ENCODE measurements at regions not wholly inside any gene's neighbourhood (a gene's known extent, or its start where the extent isn't known, plus 50 kb on each side); places are given as distances from the start of the nearest gene placed in this dataset.

GRCh38 chr10:121368347-121369025 is 229.8 kb downstream of the FGFR2 start:
- peak; percentile 6 for DNase-seq (ENCODE audit: low spot score)
- no peak overlapping the region for H3K27ac Mint-ChIP-seq
- no peak for ATAC-seq

More at GRCh38 chr10:121368347-121369025, 229.8 kb downstream of the FGFR2 start:
- Histone ChIP-seq H3K4me1 (ENCODE audit: insufficient read depth) (no peaks in the 10 kb centered on the region), H3F3A (replicated peaks; ENCODE audit: low read depth) (no peaks in the 10 kb centered on the region), H2AFZ (peak overlapping the region; percentile 63; the same call in 1 of the 2 replicates), H3K27ac (ENCODE audit: low read depth) (no peak overlapping the region), H3K4me3 (no peak overlapping the region), H3K9me2 (ENCODE audit: insufficient read depth) (no peaks in the 10 kb centered on the region), H3K79me2 (replicated peaks; ENCODE audit: insufficient read depth) (no peaks in the 10 kb centered on the region), H3K27me3 (ENCODE audit: insufficient read depth) (no peaks in the 10 kb centered on the region), H4K20me1 (replicated peaks; ENCODE audit: insufficient read depth) (no peaks in the 10 kb centered on the region), H3K36me3 (ENCODE audit: insufficient read depth) (no peaks in the 10 kb centered on the region), H3K4me2 (no peak overlapping the region)
- H3K4me1 Mint-ChIP-seq, result peaks cover 13% of the 10 kb centered on the region
- no peaks in the 10 kb centered on the region; the same call in 1 of the 3 replicates for H3K9me3 Mint-ChIP-seq
- H3K4me3 Mint-ChIP-seq, result no peak overlapping the region
- peaks cover 7% of the 10 kb centered on the region for H3K27me3 Mint-ChIP-seq (ENCODE audit: insufficient read depth, low read depth, poor library complexity)
- no peaks in the 10 kb centered on the region for H3K36me3 Mint-ChIP-seq (ENCODE audit: low read depth)
- TF ChIP-seq ZNF331 (CRISPR knock-in tag; IDR thresholded peaks at IDR 0.05; ENCODE audit: low read depth), result no peak
- no peak for TF ChIP-seq EZH2 (IDR thresholded peaks at IDR 0.05; ENCODE audit: low read depth, unreplicated experiment)
- TF ChIP-seq REST (IDR thresholded peaks at IDR 0.05; ENCODE audit: unreplicated experiment), result no peak
- no peak for TF ChIP-seq NANOG (IDR thresholded peaks at IDR 0.05; ENCODE audit: borderline replicate concordance)
- TF ChIP-seq POLR2AphosphoS5 (IDR thresholded peaks at IDR 0.05; ENCODE audit: low read depth), result no peak
- TF ChIP-seq, protein P1, sequence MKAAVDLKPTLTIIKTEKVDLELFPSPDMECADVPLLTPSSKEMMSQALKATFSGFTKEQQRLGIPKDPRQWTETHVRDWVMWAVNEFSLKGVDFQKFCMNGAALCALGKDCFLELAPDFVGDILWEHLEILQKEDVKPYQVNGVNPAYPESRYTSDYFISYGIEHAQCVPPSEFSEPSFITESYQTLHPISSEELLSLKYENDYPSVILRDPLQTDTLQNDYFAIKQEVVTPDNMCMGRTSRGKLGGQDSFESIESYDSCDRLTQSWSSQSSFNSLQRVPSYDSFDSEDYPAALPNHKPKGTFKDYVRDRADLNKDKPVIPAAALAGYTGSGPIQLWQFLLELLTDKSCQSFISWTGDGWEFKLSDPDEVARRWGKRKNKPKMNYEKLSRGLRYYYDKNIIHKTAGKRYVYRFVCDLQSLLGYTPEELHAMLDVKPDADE (IDR thresholded peaks at IDR 0.05), result no peak
- no peak for TF ChIP-seq CREB1 (CRISPR knock-in tag; IDR thresholded peaks at IDR 0.05; ENCODE audit: low read depth)
- TF ChIP-seq CTCF (conservative IDR thresholded peaks at IDR 0.05; ENCODE audit: low read depth in 2 of 2), result no peak
- TF ChIP-seq EZH2phosphoT487 (IDR thresholded peaks at IDR 0.05; ENCODE audit: unreplicated experiment), result no peak
- no peak for TF ChIP-seq ZNF114 (CRISPR knock-in tag; IDR thresholded peaks at IDR 0.05)
- TF ChIP-seq STAT1 (IDR thresholded peaks at IDR 0.05; ENCODE audit: unreplicated experiment), result no peak
- no peak for TF ChIP-seq JUNB (IDR thresholded peaks at IDR 0.05; ENCODE audit: unreplicated experiment)
- TF ChIP-seq, protein P2, sequence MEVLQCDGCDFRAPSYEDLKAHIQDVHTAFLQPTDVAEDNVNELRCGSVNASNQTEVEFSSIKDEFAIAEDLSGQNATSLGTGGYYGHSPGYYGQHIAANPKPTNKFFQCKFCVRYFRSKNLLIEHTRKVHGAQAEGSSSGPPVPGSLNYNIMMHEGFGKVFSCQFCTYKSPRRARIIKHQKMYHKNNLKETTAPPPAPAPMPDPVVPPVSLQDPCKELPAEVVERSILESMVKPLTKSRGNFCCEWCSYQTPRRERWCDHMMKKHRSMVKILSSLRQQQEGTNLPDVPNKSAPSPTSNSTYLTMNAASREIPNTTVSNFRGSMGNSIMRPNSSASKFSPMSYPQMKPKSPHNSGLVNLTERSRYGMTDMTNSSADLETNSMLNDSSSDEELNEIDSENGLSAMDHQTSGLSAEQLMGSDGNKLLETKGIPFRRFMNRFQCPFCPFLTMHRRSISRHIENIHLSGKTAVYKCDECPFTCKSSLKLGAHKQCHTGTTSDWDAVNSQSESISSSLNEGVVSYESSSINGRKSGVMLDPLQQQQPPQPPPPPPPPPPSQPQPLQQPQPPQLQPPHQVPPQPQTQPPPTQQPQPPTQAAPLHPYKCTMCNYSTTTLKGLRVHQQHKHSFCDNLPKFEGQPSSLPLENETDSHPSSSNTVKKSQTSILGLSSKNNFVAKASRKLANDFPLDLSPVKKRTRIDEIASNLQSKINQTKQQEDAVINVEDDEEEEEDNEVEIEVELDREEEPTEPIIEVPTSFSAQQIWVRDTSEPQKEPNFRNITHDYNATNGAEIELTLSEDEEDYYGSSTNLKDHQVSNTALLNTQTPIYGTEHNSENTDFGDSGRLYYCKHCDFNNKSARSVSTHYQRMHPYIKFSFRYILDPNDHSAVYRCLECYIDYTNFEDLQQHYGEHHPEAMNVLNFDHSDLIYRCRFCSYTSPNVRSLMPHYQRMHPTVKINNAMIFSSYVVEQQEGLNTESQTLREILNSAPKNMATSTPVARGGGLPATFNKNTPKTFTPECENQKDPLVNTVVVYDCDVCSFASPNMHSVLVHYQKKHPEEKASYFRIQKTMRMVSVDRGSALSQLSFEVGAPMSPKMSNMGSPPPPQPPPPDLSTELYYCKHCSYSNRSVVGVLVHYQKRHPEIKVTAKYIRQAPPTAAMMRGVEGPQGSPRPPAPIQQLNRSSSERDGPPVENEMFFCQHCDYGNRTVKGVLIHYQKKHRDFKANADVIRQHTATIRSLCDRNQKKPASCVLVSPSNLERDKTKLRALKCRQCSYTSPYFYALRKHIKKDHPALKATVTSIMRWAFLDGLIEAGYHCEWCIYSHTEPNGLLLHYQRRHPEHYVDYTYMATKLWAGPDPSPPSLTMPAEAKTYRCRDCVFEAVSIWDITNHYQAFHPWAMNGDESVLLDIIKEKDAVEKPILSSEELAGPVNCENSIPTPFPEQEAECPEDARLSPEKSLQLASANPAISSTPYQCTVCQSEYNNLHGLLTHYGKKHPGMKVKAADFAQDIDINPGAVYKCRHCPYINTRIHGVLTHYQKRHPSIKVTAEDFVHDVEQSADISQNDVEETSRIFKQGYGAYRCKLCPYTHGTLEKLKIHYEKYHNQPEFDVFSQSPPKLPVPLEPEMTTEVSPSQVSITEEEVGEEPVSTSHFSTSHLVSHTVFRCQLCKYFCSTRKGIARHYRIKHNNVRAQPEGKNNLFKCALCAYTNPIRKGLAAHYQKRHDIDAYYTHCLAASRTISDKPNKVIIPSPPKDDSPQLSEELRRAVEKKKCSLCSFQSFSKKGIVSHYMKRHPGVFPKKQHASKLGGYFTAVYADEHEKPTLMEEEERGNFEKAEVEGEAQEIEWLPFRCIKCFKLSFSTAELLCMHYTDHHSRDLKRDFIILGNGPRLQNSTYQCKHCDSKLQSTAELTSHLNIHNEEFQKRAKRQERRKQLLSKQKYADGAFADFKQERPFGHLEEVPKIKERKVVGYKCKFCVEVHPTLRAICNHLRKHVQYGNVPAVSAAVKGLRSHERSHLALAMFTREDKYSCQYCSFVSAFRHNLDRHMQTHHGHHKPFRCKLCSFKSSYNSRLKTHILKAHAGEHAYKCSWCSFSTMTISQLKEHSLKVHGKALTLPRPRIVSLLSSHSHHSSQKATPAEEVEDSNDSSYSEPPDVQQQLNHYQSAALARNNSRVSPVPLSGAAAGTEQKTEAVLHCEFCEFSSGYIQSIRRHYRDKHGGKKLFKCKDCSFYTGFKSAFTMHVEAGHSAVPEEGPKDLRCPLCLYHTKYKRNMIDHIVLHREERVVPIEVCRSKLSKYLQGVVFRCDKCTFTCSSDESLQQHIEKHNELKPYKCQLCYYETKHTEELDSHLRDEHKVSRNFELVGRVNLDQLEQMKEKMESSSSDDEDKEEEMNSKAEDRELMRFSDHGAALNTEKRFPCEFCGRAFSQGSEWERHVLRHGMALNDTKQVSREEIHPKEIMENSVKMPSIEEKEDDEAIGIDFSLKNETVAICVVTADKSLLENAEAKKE (CRISPR knock-in tag; IDR thresholded peaks at IDR 0.05), result no peak

Measured in GM23338 (cell line).